Neuronal stem cell (in vitro differentiated cells): ENCODE measurements at regions not wholly inside any gene's neighbourhood (a gene's known extent, or its start where the extent isn't known, plus 50 kb on each side); places are given as distances from the start of the nearest gene placed in this dataset.

ENCODE experiments used
- DNase-seq: peaks from one replicate; pipeline ENCODE4 v3.0.0-alpha.2; 2013; ENCODE audit warnings: low spot score
- H2AFZ ChIP-seq: one replicate; pipeline ENCODE4 v1.6.1; 2013; ENCODE audit warnings: mild to moderate bottlenecking, low read length, inconsistent platforms
- H2AK5ac ChIP-seq: 2 replicates; pipeline ENCODE4 v1.6.1; 2013; ENCODE audit warnings: low read depth, mild to moderate bottlenecking, inconsistent platforms, low read length, moderate library complexity, mixed read lengths
- H2BK120ac ChIP-seq: 2 replicates; pipeline ENCODE4 v1.6.1; 2013; ENCODE audit warnings: low read depth, mild to moderate bottlenecking, inconsistent platforms, low read length, moderate library complexity, mixed read lengths
- H2BK12ac ChIP-seq: one replicate; pipeline ENCODE4 v1.6.1; 2013; ENCODE audit warnings: low read length, inconsistent platforms
- H2BK15ac ChIP-seq: 2 replicates; pipeline ENCODE4 v1.6.1; 2013; ENCODE audit warnings: mild to moderate bottlenecking, low read length, inconsistent platforms, mixed read lengths
- H2BK5ac ChIP-seq: one replicate; pipeline ENCODE4 v1.6.1; 2013; ENCODE audit warnings: inconsistent platforms, mild to moderate bottlenecking, low read length, moderate library complexity
- H3K14ac ChIP-seq: one replicate; pipeline ENCODE4 v1.6.1; 2013; ENCODE audit warnings: low read length, inconsistent platforms
- H3K18ac ChIP-seq: 2 replicates; pipeline ENCODE4 v1.6.1; 2013; ENCODE audit warnings: low read length, inconsistent platforms
- H3K23ac ChIP-seq: 2 replicates; pipeline ENCODE4 v1.6.1; 2013; ENCODE audit warnings: low read depth, mild to moderate bottlenecking, mixed read lengths, low read length, inconsistent platforms; ENCODE audit not compliant: poor library complexity
- H3K27ac ChIP-seq: replicated peaks from 3 replicates; pipeline ENCODE4 v1.5.1; 2013; ENCODE audit warnings: low read length, inconsistent platforms
- H3K27me3 ChIP-seq, 3 experiments: 2 replicates each; pipeline ENCODE4 v1.6.1; 2013; ENCODE audit warnings: low read length in 3 of 3, mild to moderate bottlenecking in 2 of 3, inconsistent platforms in 1 of 3, low read depth in 1 of 3, mixed read lengths in 1 of 3, moderate library complexity in 1 of 3; ENCODE audit not compliant: control insufficient read depth in 3 of 3, insufficient read depth in 3 of 3
- H3K36me3 ChIP-seq, 2 donors: replicated peaks in 1 of 2; 2 replicates each; pipeline ENCODE4 v1.6.1; 2013; ENCODE audit warnings: low read length in 2 of 2; ENCODE audit not compliant: control insufficient read depth in 2 of 2, insufficient read depth in 2 of 2
- H3K4ac ChIP-seq: 2 replicates; pipeline ENCODE4 v1.6.1; 2013; ENCODE audit warnings: inconsistent platforms, mild to moderate bottlenecking, low read length, moderate library complexity
- H3K4me1 ChIP-seq, 2 donors: 1 replicate in 1 of 2; 2 replicates in 1 of 2; pipeline ENCODE4 v1.6.1; 2013; ENCODE audit warnings: low read length in 2 of 2, low read depth in 1 of 2; ENCODE audit not compliant: control insufficient read depth in 2 of 2, insufficient read depth in 1 of 2
- H3K4me2 ChIP-seq: one replicate; pipeline ENCODE4 v1.6.1; 2013; ENCODE audit warnings: mild to moderate bottlenecking, low read length, inconsistent platforms; ENCODE audit not compliant: insufficient read depth, poor library complexity, severe bottlenecking
- H3K4me3 ChIP-seq, 2 donors: 2 replicates each; pipeline ENCODE4 v1.5.1; 2013; ENCODE audit warnings: low read length in 2 of 2, mild to moderate bottlenecking in 2 of 2, inconsistent platforms in 1 of 2, moderate library complexity in 1 of 2
- H3K79me1 ChIP-seq: one replicate; pipeline ENCODE4 v1.6.1; 2013; ENCODE audit warnings: low read depth, mild to moderate bottlenecking, inconsistent platforms, low read length, moderate library complexity
- H3K9ac ChIP-seq: one replicate; pipeline ENCODE4 v1.6.1; 2013; ENCODE audit warnings: mild to moderate bottlenecking, low read depth, low read length, inconsistent platforms; ENCODE audit not compliant: poor library complexity
- H3K9me3 ChIP-seq, 2 donors: replicated peaks in 1 of 2; 2 replicates each; pipeline versions ENCODE3 to v1.6.1; 2013; ENCODE audit warnings: low read length in 2 of 2, mild to moderate bottlenecking in 2 of 2, inconsistent platforms in 1 of 2, low read depth in 1 of 2, mixed read lengths in 1 of 2, moderate library complexity in 1 of 2; ENCODE audit not compliant: control insufficient read depth in 2 of 2, insufficient read depth in 1 of 2
- H4K8ac ChIP-seq: one replicate; pipeline ENCODE4 v1.6.1; 2013; ENCODE audit warnings: low read depth, mild to moderate bottlenecking, inconsistent platforms, low read length, moderate library complexity
- H4K91ac ChIP-seq: one replicate; pipeline ENCODE4 v1.6.1; 2013; ENCODE audit warnings: low read length, low read depth, mild to moderate bottlenecking, inconsistent platforms; ENCODE audit not compliant: poor library complexity
- WGBS, 2 donors: extraction: QIAGEN DNeasy Blood & Tissue Kit; methylation state at CpG; one replicate each; pipeline ENCODE4 v1.1.7; 2013; ENCODE audit warnings: missing lambda C conversion rate in 2 of 2, mixed read lengths in 1 of 2; ENCODE audit not compliant: insufficient read length in 2 of 2, insufficient replicate concordance in 1 of 2; ENCODE audit errors: extremely low coverage in 2 of 2; 5-methylcytosine and 5-hydroxymethylcytosine counted together

DNA sequence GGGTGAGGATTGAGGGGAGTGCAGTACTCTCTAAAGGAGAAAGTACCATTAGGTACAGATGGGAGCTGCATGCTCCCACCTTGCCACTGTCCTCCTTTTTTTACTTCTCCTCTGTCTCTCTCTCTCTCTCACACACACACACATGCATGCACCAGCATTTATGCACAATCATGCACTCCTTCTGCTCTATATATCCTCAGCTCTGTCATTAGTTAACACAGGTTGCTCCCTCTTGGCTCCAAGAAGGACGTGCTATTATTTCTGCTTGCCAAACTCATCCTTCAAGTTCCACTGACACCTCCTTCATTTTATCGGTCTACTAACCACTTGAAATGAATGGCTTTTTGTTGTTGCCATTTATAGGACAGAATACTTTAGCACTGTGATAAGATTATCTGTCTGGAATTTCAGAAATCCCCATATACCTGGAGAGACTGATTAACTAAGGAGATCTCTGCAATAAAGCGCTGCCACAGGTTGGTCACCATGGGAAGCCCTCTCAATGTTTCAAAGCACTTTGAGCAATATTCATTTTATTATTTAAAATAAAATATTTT is 178.5 kb upstream of the TRIB2 start:
- H4K91ac ChIP-seq, result no peak overlapping the region
- H2BK12ac ChIP-seq, result no peak overlapping the region
- no peak overlapping the region for H2AK5ac ChIP-seq
- H2BK5ac ChIP-seq, result no peak overlapping the region
- H3K9ac ChIP-seq, result no peak overlapping the region
- H3K27ac ChIP-seq, result no peak overlapping the region
- H2AFZ ChIP-seq, result no peak overlapping the region
- no peak overlapping the region for H3K4ac ChIP-seq
- no peaks in the 10 kb centered on the region for H3K36me3 ChIP-seq
- H4K8ac ChIP-seq, result no peak overlapping the region
- H2BK15ac ChIP-seq, result no peak overlapping the region
- no peak for DNase-seq
- H3K18ac ChIP-seq, result no peak overlapping the region
- H3K14ac ChIP-seq, result no peak overlapping the region
- H3K79me1 ChIP-seq, result no peaks in the 10 kb centered on the region
- no CpG with 5 or more reads among the region's 3 CpGs for WGBS, 2 donors
- H3K4me1 ChIP-seq, result peaks cover 5 to 6% of the 10 kb centered on the region in 2 donors
- H3K4me2 ChIP-seq, result no peak overlapping the region
- H2BK120ac ChIP-seq, result no peak overlapping the region
- no peak overlapping the region for H3K23ac ChIP-seq
- H3K9me3 ChIP-seq, result no peaks in the 10 kb centered on the region
- H3K27me3 ChIP-seq, result no peaks in the 10 kb centered on the region
- no peak overlapping the region for H3K4me3 ChIP-seq

DNA sequence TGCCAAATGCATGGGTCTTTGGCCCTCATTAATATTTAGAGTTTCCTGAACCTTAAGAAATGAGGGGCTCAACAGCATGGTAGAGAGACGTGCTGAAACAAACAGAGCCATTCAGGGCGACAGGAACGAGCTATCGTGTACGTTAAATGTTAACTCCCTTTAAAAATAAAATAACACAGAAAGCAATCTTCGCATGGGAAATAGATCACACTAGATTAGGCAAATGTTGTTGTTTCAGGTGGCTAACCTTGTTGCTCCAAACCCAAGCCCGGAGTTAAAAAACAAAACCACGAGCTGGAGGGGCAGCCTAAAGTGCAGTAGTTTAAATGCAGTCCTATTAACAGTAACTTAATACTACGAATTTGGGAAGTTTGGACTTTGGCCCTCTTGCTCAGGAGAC is 177.4 kb upstream of the TRIB2 start:
- Histone ChIP-seq H2BK12ac (no peak overlapping the region), H3K27me3 (no peaks in the 10 kb centered on the region), H4K91ac (no peak overlapping the region), H2AK5ac (no peak overlapping the region), H3K23ac (no peak overlapping the region), H2AFZ (no peak overlapping the region), H3K27ac (no peak overlapping the region), H3K4ac (no peak overlapping the region), H2BK120ac (no peak overlapping the region), H3K36me3 (no peaks in the 10 kb centered on the region), H3K4me1 (peaks cover 0 to 2% of the 10 kb centered on the region in 2 donors), H3K14ac (no peak overlapping the region), H2BK15ac (no peak overlapping the region), H3K9me3 (no peaks in the 10 kb centered on the region), H4K8ac (no peak overlapping the region), H3K4me3 (no peak overlapping the region), H3K18ac (no peak overlapping the region), H3K9ac (no peak overlapping the region), H3K4me2 (no peak overlapping the region), H2BK5ac (no peak overlapping the region), H3K79me1 (no peaks in the 10 kb centered on the region)
- no CpG with 5 or more reads among the region's 9 CpGs for WGBS, 2 donors
- DNase-seq, result no peak

DNA sequence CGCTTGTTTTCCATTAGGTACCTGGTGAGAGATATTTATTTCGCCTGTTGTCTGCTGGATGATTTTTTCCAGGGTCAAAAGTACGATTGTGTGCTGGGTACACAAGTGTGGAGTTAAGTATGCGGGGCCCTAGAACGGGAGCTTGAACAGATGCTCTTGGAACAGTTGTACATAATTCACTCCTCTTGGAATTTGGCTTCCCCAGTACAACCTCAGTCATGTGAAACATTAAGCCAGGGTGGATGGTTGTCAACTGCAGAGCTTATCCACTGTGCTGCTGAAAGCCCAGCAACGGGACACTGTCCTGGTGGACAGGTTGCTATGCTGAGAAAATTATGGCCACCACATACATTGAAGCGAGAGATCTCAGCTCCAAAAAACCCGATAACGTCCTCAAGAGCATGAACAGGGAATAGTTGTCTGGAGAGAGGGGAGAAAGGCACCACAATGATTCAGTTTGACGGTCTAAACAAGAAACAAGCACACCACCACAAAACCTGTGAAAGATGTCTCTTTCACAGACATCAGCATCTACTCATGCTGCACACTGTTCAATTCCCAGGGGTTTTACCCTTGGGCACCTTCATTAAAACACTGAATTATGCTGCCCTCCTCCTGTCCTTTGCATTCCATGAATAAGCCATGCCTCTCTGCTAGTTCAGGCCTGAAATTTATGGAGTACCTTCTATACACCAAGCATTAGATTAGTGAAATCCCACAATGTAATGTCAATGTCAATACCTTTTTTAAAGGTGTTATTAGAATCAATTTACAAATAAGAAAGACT is 176.8 kb upstream of the TRIB2 start:
- Histone ChIP-seq H3K9ac (no peak overlapping the region), H4K91ac (no peak overlapping the region), H3K4me1 (peaks cover 0 to under 1% of the 10 kb centered on the region in 2 donors), H2AFZ (no peak overlapping the region), H3K79me1 (no peaks in the 10 kb centered on the region), H3K4me3 (no peak overlapping the region), H3K23ac (no peak overlapping the region), H2BK120ac (no peak overlapping the region), H2BK12ac (no peak overlapping the region), H4K8ac (no peak overlapping the region), H3K27ac (no peak overlapping the region), H2BK5ac (no peak overlapping the region), H3K4me2 (no peak overlapping the region), H3K4ac (no peak overlapping the region), H3K14ac (no peak overlapping the region), H3K18ac (no peak overlapping the region), H2AK5ac (no peak overlapping the region), H3K9me3 (no peaks in the 10 kb centered on the region), H2BK15ac (no peak overlapping the region), H3K27me3 (no peaks in the 10 kb centered on the region), H3K36me3 (no peaks in the 10 kb centered on the region)
- DNase-seq, result no peak
- WGBS, 2 donors, result no CpG with 5 or more reads among the region's 10 CpGs

DNA sequence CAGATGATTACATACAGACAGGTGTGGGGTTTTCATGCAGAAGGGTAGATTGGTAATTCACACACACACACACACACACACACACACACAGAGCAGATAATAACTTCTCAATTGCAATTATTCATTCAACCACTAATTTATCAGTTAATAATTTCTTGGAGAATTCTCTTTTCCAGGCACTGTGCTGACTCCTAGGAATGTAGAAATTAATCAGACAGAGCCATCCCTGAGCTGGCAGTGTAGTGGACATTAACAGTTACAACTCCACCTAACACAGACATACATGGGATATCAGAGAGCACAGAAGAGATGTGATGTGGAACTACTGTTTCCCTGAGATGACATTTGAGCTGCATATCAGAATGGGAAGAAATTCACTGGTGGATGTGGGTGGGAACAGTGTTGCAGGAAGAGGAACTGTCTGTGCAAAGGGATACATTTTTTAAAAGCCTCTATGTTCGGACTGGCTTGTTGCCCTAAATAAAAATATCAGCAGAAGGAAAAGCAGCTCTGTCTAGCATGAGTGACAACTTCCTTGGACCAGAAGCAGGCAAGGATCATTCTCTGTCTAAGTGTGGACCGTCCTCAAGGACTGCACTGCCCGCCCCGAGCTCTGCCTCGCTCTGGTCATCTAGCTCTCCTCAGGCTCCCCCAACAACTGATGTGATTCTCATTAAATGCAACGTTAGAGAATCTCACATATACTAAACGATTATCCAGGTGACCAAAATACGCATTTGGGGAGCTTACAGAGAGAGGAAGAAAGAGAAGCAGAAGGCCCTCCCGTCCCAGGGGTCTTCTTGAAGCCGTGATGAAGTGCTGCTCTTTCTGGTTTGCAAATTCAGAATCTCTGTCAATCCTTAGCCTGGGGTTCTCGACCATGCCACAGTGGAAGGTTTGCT is 173.4 kb upstream of the TRIB2 start:
- Histone ChIP-seq H3K18ac (no peak overlapping the region), H3K4me3 (no peak overlapping the region), H4K91ac (no peak overlapping the region), H3K79me1 (no peaks in the 10 kb centered on the region), H2AFZ (no peak overlapping the region), H2AK5ac (no peak overlapping the region), H3K4me1 (peaks cover 0 to 3% of the 10 kb centered on the region in 2 donors), H3K9ac (no peak overlapping the region), H3K27ac (no peak overlapping the region), H2BK15ac (no peak overlapping the region), H3K4ac (no peak overlapping the region), H4K8ac (no peak overlapping the region), H3K36me3 (no peaks in the 10 kb centered on the region), H3K14ac (no peak overlapping the region), H3K4me2 (no peak overlapping the region), H2BK12ac (no peak overlapping the region), H3K23ac (no peak overlapping the region), H3K9me3 (no peaks in the 10 kb centered on the region), H2BK120ac (no peak overlapping the region), H2BK5ac (no peak overlapping the region), H3K27me3 (no peaks in the 10 kb centered on the region)
- no peak for DNase-seq
- no CpG with 5 or more reads among the region's 11 CpGs for WGBS, 2 donors
